ENCODE measurements at regions not wholly inside any gene's neighbourhood (a gene's known extent, or its start where the extent isn't known, plus 50 kb on each side); places are given as distances from the start of the nearest gene placed in this dataset.

DNA sequence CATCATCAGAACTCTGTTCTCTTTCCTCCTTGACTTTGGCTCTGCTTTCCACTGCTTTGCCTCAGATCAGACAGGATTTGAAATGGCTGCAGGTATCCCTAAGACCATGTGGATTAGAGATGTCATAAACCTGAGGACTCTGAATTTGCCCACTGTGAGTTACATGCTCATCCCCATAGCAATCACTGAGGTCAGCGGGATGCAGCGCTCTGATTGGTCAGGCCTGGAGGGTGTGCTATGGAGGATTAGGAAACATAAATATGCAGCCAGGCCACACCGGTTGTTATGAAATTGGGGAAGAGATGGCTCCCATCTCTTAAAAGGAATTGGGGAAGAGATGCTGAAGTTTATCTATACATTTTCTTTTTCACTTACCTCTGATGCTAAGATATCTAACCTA, 73.7 kb upstream of the DNAJC10 start:
- TF ChIP-seq CTCF (IDR thresholded peaks at IDR 0.05; ENCODE audit: borderline replicate concordance, extremely low read depth, low read length, poor library complexity, severe bottlenecking) (no peak), EZH2 (IDR thresholded peaks at IDR 0.05; ENCODE audit: borderline replicate concordance, low read depth, low read length, severe bottlenecking) (no peak)

All from DND-41 (cell line).